Keratinocyte (primary cell): ENCODE measurements at regions not wholly inside any gene's neighbourhood (a gene's known extent, or its start where the extent isn't known, plus 50 kb on each side); places are given as distances from the start of the nearest gene placed in this dataset.

Source experiments
- DNase-seq: peaks from one replicate; pipeline ENCODE4 v3.0.0-alpha.2; 2011; ENCODE audit warnings: low read depth, missing footprints, low spot score
- FAIRE-seq: peaks from 2 replicates; lab custom pipeline; 2011; peaks lifted over from hg19 to GRCh38; lab: Jason Lieb, UNC
- H2AFZ ChIP-seq: 2 replicates; pipeline ENCODE4 v1.6.0; 2012; ENCODE audit warnings: low read length, control low read depth, inconsistent platforms; ENCODE audit not compliant: control insufficient read depth
- H3K27ac ChIP-seq: 2 replicates; pipeline ENCODE4 v1.5.1; 2011; ENCODE audit warnings: low read length; ENCODE audit not compliant: control insufficient read depth, insufficient read depth
- H3K27me3 ChIP-seq: 3 replicates; pipeline ENCODE4 v1.6.0; 2011; ENCODE audit warnings: low read length; ENCODE audit not compliant: control insufficient read depth, insufficient read depth; ENCODE audit errors: extremely low read depth
- H3K36me3 ChIP-seq, 2 experiments: 2 replicates in 1 of 2; 3 replicates in 1 of 2; pipeline ENCODE4 v1.5.1; 2011; ENCODE audit warnings: low read length in 2 of 2, mild to moderate bottlenecking in 1 of 2; ENCODE audit not compliant: control insufficient read depth in 2 of 2, insufficient read depth in 2 of 2; ENCODE audit errors: extremely low read depth in 1 of 2
- H3K4me1 ChIP-seq: 3 replicates; pipeline ENCODE4 v1.5.1; 2011; ENCODE audit warnings: low read length; ENCODE audit not compliant: control insufficient read depth, insufficient read depth; ENCODE audit errors: extremely low read depth
- H3K4me2 ChIP-seq: 3 replicates; pipeline ENCODE4 v1.6.0; 2011; ENCODE audit warnings: low read depth, low read length; ENCODE audit not compliant: control insufficient read depth, insufficient read depth; ENCODE audit errors: extremely low read depth
- H3K4me3 ChIP-seq, 3 experiments: fragments of 200-600 bp in 1 of 3; sonication (generic) in 1 of 3; 2 replicates in 2 of 3; 3 replicates in 1 of 3; pipeline ENCODE4 v1.5.1; 2011 to 2016; ENCODE audit warnings: low read length in 3 of 3, mild to moderate bottlenecking in 3 of 3, control low read depth in 2 of 3, inconsistent platforms in 1 of 3, low read depth in 1 of 3, mixed read lengths in 1 of 3, mixed run types in 1 of 3, moderate library complexity in 1 of 3; ENCODE audit not compliant: control insufficient read depth in 2 of 3, insufficient read depth in 2 of 3; ENCODE audit errors: extremely low read depth in 1 of 3
- H3K79me2 ChIP-seq: 2 replicates; pipeline ENCODE4 v1.6.0; 2012; ENCODE audit warnings: low read length; ENCODE audit not compliant: control insufficient read depth, insufficient read depth
- H3K9ac ChIP-seq: 3 replicates; pipeline ENCODE4 v1.6.0; 2011; ENCODE audit warnings: low read length; ENCODE audit not compliant: control insufficient read depth, insufficient read depth; ENCODE audit errors: extremely low read depth
- H3K9me1 ChIP-seq: 3 replicates; pipeline ENCODE4 v1.6.0; 2011; ENCODE audit warnings: low read length; ENCODE audit not compliant: control insufficient read depth, insufficient read depth; ENCODE audit errors: extremely low read depth
- H3K9me3 ChIP-seq: 2 replicates; pipeline ENCODE4 v1.5.1; 2012; ENCODE audit warnings: low read depth, low read length; ENCODE audit not compliant: control insufficient read depth
- H4K20me1 ChIP-seq: 3 replicates; pipeline ENCODE4 v1.6.0; 2011; ENCODE audit warnings: low read length; ENCODE audit not compliant: control insufficient read depth, insufficient read depth; ENCODE audit errors: extremely low read depth
- CTCF ChIP-seq, 3 experiments: IDR thresholded peaks in 1 of 3; conservative IDR thresholded peaks in 1 of 3; optimal IDR thresholded peaks in 1 of 3; 2 replicates in 2 of 3; 3 replicates in 1 of 3; pipeline versions ENCODE3 to v1.5.1; 2011; ENCODE audit warnings: low read length in 3 of 3, mild to moderate bottlenecking in 3 of 3, moderate library complexity in 2 of 3, control low read depth in 1 of 3, inconsistent platforms in 1 of 3; ENCODE audit not compliant: insufficient read depth in 2 of 3; ENCODE audit errors: extremely low read depth in 1 of 3
- EZH2 ChIP-seq: IDR thresholded peaks from one replicate; pipeline ENCODE4 v1.6.1; 2012; ENCODE audit warnings: inconsistent platforms, mild to moderate bottlenecking, low read length, moderate library complexity
- dilution Hi-C: fragments of 300-500 bp; cut with MboI; formaldehyde crosslinking; loops from one replicate; pipeline ENCODE4 v1.7.0; 2020; ENCODE audit warnings: low sequenced_read_pairs; ENCODE audit not compliant: extremely low pct_ligation_motif_present

DNA sequence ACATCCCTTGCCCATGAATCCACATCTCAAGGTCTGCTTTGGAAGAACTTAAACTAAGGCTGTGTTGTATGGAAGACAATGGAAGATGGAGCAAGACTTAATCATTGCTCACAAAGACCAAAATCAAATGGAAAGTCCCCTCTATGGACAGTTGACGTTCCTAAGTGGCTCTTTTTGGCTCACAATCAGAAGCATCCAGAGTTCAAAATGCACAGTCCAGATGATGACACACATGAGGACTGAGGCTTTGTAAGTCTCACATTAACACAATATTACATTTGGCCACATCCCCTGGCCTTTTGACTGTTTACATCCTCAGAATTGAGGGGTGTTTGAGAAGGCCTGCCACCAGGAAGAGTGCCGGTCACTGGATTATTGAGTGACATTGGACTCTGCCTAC, 122.3 kb upstream of the CPM start:
- H3K36me3 ChIP-seq, result no peaks in the 10 kb centered on the region
- no peaks in the 10 kb centered on the region for H4K20me1 ChIP-seq
- H3K27ac ChIP-seq, result no peak overlapping the region
- no peak overlapping the region for H3K4me3 ChIP-seq
- DNase-seq, result no peak
- dilution Hi-C loops, result no loop called here
- FAIRE-seq, result no peak
- H3K9me1 ChIP-seq, result no peaks in the 10 kb centered on the region
- no peak overlapping the region for H3K9ac ChIP-seq
- H3K79me2 ChIP-seq, result no peaks in the 10 kb centered on the region
- no peak overlapping the region for H3K4me2 ChIP-seq
- no peak for TF ChIP-seq EZH2
- no peak for TF ChIP-seq CTCF (optimal IDR thresholded peaks at IDR 0.05 in 1 of 3, IDR thresholded peaks at IDR 0.05 in 1 of 3, conservative IDR thresholded peaks at IDR 0.05 in 1 of 3; ENCODE audit: extremely low read depth in 1 of 3, insufficient read depth in 2 of 3, low read length in 3 of 3)
- no peaks in the 10 kb centered on the region for H3K27me3 ChIP-seq
- no peaks in the 10 kb centered on the region for H3K9me3 ChIP-seq
- no peak overlapping the region for H2AFZ ChIP-seq
- H3K4me1 ChIP-seq, result peaks cover 24% of the 10 kb centered on the region

DNA sequence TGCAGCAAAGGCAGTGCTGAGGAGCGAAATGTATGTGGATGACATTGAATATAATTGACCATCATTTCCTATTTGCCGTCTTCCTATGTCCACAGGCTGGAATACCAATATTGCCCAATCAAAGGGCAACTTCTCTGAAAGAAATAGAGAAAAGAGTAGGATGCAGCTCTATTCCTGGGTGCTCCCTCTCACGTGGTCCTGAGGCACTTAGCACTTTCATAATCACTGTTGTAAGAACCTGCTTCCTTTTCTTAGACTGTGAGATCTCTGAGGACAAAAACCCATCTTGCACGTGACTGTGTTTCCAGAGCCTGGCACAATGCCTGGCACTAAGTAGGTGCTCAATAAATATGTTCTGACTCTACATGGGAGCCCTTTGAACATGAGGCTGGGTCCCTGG, 122.7 kb upstream of the CPM start:
- Histone ChIP-seq H3K4me2 (no peak overlapping the region), H3K79me2 (no peaks in the 10 kb centered on the region), H3K4me3 (no peak overlapping the region), H3K9ac (no peak overlapping the region), H3K9me1 (no peaks in the 10 kb centered on the region), H3K27me3 (no peaks in the 10 kb centered on the region), H3K9me3 (no peaks in the 10 kb centered on the region), H3K27ac (no peak overlapping the region), H2AFZ (no peak overlapping the region), H3K36me3 (no peaks in the 10 kb centered on the region), H4K20me1 (no peaks in the 10 kb centered on the region), H3K4me1 (peaks cover 24% of the 10 kb centered on the region)
- dilution Hi-C loops, result no loop called here
- FAIRE-seq, result no peak
- TF ChIP-seq CTCF (optimal IDR thresholded peaks at IDR 0.05 in 1 of 3, IDR thresholded peaks at IDR 0.05 in 1 of 3, conservative IDR thresholded peaks at IDR 0.05 in 1 of 3; ENCODE audit: extremely low read depth in 1 of 3, insufficient read depth in 2 of 3, low read length in 3 of 3) (no peak), EZH2 (no peak)
- no peak for DNase-seq
